Inflammatory macrophage treated with lipopolysaccharide for 1 hour (primary cell): ENCODE measurements at regions not wholly inside any gene's neighbourhood (a gene's known extent, or its start where the extent isn't known, plus 50 kb on each side); places are given as distances from the start of the nearest gene placed in this dataset.

Experiments used
- DNase-seq, 2 donors: peaks; one replicate each; pipeline ENCODE4 v3.0.0-alpha.2; 2020 to 2022

DNA sequence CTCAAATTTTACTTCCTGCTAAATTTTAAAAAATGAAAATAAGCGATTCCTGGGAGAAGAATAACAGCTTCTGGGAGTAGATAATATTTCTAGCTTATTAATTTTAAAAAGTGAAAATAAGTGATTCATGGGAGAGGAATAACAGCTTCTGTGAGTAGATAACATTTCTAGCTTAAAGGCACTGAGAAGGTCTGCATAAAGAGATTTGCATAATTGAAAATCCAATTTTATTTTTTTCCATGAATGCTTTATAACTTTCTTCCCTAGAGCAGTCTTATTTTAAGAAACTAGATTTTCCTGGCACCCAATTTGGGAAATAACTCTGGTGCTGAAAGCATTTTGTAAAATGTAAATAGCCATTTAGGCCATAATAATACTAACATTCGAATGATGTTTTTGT is 65.9 kb upstream of the ASTN2 start:
- no peak for DNase-seq

DNA sequence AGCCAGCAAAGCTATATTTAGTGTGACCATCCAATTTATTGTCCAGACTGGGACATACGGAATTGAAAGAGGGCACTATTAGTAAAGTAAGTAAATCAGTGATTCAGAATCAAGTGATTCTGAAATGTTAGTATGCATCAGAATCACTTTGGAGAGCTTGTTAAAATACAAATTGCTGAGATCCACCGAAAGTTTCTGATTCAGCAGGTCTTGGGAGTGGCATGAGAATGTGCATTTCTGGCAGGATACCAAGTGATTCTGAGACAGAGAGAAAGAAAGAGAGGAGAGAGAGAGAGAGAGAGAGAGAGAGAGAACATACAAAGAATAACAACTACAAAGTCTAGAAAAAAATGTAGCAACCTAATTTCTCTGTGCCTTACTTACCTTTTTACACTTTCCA is 65.4 kb upstream of the ASTN2 start:
- DNase-seq, result no peak

DNA sequence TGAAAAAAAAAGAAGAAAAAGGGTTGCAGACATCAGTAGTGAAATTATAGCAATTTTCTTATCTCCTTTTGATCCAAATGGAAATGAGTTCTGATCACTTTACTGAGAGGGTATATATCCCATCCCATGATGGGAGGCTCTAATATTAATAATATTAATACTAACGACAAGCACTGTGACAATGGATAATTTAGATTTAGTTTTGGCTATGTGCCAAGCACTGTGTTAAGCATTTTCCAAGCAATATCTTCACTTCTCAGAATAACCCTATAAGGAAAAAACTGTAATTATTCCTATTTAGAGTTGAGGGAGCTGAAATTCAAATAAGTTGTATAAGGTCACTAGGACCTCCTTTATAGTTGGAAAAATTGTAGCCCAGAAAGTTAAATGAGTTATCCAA is 58.4 kb upstream of the ASTN2 start:
- no peak for DNase-seq

DNA sequence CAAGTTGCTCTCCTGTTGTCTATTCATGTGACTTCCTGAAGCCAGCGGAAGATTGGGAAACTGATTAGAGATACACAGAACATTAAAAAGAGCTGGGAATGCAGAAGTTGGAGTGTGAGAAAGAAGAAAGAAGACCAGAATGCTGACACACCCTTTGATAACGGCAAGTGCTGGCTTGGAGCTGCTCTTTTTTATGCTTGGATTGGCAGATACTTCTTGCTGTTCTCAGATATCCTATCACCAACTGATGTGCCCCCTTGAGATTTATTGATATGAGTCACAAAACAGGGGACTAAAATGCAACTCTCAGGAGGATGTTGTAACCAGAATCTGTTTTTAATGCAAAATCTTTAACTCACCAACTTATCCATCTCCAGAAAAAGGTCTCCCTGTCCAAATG is 56.0 kb upstream of the ASTN2 start:
- no peak for DNase-seq

DNA sequence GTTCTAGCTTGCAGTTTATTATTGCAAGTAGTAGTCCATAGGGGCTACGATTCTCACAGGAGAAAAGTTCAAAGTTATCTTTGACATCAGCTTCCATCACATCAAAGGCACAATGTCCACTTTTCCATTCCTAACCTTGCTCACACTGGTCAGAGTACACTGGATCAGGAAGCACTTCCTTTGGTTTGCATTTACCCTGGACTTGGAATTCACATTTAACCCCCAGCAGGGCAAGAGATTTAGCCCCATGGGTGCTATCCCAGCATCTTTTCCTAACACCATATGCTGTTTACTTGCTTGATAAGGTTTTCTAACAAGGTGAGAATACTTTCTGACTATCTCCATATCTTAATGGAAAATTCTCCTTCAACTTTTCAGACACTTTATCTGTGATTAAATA is 55.6 kb upstream of the ASTN2 start:
- no peak for DNase-seq

DNA sequence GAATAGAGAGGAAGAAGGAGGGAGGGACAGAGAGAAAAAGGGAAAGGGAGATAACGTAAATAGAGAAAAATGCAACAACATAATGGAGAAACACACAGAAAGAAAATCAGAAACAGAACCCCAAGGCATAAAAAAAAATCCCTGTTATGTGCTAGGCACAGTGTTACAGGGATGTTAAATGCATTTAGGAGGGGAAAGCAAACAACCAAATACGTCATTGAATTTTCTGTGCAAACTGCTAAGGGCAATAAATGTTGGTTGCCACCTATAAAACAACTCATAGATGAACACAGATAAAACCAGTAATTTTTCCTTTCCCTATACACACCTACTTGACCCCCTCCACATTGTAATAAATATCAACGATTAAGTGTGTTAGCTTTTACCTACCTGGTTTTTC is 51.3 kb upstream of the ASTN2 start:
- DNase-seq, result no peak

DNA sequence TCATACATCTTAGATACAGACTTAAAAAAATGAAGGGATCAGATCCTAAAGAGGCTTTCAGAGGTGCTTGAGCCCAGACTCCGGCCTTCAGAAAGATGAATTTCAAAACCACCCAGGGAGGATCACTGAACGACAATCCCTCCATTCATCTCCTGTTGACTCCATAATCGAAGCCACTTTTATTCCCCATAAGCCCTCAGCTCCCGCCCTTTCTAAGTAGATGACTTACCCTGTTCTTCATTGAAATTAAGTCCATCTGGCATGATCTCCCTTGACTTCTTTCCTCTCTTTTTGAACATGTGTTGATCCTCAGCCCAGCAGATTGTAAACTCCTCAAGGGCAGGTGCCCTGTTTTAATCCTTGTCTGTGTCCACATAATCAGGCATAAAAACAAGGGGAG is 50.8 kb upstream of the ASTN2 start:
- DNase-seq, result no peak

DNA sequence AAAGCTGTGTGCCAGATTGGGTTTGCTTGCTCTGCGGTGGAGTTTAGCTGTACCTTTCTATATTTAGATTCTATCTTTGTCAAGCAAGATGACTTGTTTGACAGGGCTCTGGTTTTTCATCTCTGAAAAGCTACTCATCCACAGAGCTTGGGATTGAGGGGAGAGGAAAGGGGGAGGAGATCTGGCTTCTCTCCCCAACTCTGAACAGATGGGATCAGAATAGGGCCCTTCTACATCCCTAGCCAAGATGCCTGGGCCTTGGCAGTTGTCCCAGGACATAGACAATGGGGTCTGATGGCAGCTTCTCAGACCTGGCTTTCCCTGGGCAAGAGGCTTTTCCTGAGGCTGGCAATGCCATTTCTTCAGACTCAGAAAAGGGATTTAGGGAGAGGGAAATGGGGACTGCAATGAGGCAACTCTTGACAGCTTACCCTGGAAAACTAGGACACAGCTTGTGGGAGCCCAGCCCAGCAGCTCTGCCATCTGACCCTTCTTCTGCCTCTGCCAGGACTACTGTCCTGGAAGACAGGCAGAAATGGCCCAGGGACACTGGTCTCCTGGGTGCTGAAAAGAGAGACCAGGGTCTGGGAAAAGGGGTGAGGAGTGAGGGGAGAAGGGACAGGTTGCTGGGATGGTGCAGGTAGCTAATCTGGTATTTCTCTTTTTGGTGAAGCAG is 50.2 kb upstream of the ASTN2 start:
- DNase-seq, result no peak
